HepG2 (cell line): ENCODE measurements at regions not wholly inside any gene's neighbourhood (a gene's known extent, or its start where the extent isn't known, plus 50 kb on each side); places are given as distances from the start of the nearest gene placed in this dataset.

Experiments used
- CC2D1A ChIP-seq: sonication (generic); formaldehyde crosslinking; IDR thresholded peaks from 2 replicates; pipeline ENCODE4 v1.8.1; 2023; ENCODE audit warnings: mild to moderate bottlenecking, missing genetic modification reagents
- TF ChIP-seq, protein P1 (sequence below): sonication (generic); formaldehyde crosslinking; IDR thresholded peaks from 2 replicates; pipeline ENCODE4 v1.8.1; 2023; ENCODE audit warnings: mild to moderate bottlenecking, missing genetic modification reagents

DNA sequence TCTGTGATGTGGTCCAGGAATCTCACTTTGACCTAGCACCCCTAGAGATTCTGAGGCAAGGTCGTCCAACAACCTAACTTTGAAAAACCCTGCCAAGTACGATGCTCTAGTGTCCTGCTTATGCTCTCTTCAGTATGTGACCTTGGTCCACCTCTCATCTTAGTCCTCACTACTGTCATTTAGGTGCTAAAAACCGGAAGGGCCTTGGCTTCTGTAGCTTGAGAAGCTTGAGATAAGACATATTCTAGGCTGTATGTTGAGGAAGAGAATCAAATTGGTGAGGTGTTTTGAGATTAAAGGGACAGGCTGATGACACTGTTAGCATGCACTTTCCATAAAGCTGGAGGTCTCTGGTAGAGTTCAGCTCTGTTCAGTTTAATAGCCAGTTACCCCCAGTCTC is 57.0 kb upstream of the MTPN start:
- TF ChIP-seq CC2D1A = no peak
- TF ChIP-seq, protein P1, sequence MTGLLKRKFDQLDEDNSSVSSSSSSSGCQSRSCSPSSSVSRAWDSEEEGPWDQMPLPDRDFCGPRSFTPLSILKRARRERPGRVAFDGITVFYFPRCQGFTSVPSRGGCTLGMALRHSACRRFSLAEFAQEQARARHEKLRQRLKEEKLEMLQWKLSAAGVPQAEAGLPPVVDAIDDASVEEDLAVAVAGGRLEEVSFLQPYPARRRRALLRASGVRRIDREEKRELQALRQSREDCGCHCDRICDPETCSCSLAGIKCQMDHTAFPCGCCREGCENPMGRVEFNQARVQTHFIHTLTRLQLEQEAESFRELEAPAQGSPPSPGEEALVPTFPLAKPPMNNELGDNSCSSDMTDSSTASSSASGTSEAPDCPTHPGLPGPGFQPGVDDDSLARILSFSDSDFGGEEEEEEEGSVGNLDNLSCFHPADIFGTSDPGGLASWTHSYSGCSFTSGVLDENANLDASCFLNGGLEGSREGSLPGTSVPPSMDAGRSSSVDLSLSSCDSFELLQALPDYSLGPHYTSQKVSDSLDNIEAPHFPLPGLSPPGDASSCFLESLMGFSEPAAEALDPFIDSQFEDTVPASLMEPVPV (CRISPR knock-in tag) = no peak
